DND-41 (cell line): ENCODE measurements at regions not wholly inside any gene's neighbourhood (a gene's known extent, or its start where the extent isn't known, plus 50 kb on each side); places are given as distances from the start of the nearest gene placed in this dataset.

Experiments used
- EZH2 ChIP-seq: IDR thresholded peaks from 3 replicates; pipeline ENCODE4 v1.6.1; 2012; ENCODE audit warnings: borderline replicate concordance, low read depth, mild to moderate bottlenecking, moderate library complexity, low read length, inconsistent platforms; ENCODE audit not compliant: severe bottlenecking
- TF ChIP-seq, protein P1 (sequence below): IDR thresholded peaks from 2 replicates; pipeline ENCODE4 v1.5.1; 2012; ENCODE audit warnings: borderline replicate concordance, low read length, moderate library complexity, mild to moderate bottlenecking; ENCODE audit not compliant: poor library complexity, severe bottlenecking; ENCODE audit errors: extremely low read depth

DNA sequence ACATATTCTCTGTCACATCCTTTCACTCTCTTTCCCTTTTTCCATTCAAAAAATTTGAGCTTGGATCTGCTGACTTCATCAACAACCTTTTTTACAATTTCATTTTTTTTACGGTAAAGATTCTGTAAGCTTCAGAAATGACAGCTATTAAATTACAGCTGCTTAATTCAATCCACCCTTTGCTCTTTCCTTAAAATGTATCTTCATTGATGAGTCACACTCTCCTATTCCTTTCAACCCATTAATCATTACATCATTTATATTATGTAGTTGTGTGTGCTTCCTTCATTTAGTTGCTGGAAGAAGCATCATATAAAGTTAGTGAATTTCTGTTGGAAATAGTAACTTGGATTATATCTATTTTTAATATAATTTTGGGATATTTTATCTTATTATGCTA lies 67.1 kb upstream of the MAGI2 start:
- TF ChIP-seq, protein P1, sequence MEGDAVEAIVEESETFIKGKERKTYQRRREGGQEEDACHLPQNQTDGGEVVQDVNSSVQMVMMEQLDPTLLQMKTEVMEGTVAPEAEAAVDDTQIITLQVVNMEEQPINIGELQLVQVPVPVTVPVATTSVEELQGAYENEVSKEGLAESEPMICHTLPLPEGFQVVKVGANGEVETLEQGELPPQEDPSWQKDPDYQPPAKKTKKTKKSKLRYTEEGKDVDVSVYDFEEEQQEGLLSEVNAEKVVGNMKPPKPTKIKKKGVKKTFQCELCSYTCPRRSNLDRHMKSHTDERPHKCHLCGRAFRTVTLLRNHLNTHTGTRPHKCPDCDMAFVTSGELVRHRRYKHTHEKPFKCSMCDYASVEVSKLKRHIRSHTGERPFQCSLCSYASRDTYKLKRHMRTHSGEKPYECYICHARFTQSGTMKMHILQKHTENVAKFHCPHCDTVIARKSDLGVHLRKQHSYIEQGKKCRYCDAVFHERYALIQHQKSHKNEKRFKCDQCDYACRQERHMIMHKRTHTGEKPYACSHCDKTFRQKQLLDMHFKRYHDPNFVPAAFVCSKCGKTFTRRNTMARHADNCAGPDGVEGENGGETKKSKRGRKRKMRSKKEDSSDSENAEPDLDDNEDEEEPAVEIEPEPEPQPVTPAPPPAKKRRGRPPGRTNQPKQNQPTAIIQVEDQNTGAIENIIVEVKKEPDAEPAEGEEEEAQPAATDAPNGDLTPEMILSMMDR, result no peak
- no peak for TF ChIP-seq EZH2
